OCI-LY1 (cell line): ENCODE measurements at regions not wholly inside any gene's neighbourhood (a gene's known extent, or its start where the extent isn't known, plus 50 kb on each side); places are given as distances from the start of the nearest gene placed in this dataset.

ENCODE experiments used
- EZH2 ChIP-seq: fragments of 200-600 bp; sonication (generic), shearing (Covaris generic); IDR thresholded peaks from 2 replicates; pipeline ENCODE4 v1.8.0; 2017; ENCODE audit warnings: borderline replicate concordance, mixed run types, mild to moderate bottlenecking, antibody characterized with exemption, low read length, moderate library complexity, mixed read lengths
- TF ChIP-seq, protein P1 (sequence below): fragments of 200-600 bp; sonication (generic), shearing (Covaris generic); IDR thresholded peaks from 2 replicates; pipeline ENCODE4 v1.5.1; 2017; ENCODE audit warnings: mild to moderate bottlenecking, antibody characterized with exemption, low read length, moderate library complexity, mixed read lengths

DNA sequence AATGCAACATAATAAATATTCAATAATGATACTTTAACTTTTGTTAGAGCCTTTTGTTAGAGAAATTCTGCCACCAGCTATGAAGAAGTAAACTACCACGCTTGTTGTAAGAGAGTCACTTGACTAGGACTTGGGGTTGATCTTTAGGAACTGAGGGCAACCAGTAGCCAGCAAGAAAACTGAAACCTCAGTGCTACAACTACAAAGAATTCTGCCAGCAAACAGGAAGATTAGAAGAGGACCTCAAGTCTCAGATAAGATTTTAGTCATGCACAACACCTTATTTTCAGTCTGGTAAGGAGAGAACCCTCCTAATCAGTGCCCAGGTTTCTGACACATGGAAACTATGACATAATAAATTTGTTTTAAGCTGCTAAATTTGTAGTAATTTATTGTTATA is 498.3 kb upstream of the STEAP1 start:
- TF ChIP-seq, protein P1, sequence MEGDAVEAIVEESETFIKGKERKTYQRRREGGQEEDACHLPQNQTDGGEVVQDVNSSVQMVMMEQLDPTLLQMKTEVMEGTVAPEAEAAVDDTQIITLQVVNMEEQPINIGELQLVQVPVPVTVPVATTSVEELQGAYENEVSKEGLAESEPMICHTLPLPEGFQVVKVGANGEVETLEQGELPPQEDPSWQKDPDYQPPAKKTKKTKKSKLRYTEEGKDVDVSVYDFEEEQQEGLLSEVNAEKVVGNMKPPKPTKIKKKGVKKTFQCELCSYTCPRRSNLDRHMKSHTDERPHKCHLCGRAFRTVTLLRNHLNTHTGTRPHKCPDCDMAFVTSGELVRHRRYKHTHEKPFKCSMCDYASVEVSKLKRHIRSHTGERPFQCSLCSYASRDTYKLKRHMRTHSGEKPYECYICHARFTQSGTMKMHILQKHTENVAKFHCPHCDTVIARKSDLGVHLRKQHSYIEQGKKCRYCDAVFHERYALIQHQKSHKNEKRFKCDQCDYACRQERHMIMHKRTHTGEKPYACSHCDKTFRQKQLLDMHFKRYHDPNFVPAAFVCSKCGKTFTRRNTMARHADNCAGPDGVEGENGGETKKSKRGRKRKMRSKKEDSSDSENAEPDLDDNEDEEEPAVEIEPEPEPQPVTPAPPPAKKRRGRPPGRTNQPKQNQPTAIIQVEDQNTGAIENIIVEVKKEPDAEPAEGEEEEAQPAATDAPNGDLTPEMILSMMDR, result no peak
- TF ChIP-seq EZH2, result no peak
